GM21515 (cell line): ENCODE measurements at regions not wholly inside any gene's neighbourhood (a gene's known extent, or its start where the extent isn't known, plus 50 kb on each side); places are given as distances from the start of the nearest gene placed in this dataset.
"Not testable (repeated sequence)": the region's sequence is repeated elsewhere in the genome, so short reads cannot be mapped to it uniquely, and the experiment has no call there.

Experiments
- ATAC-seq: cut with Tn5 transposase; IDR thresholded peaks from one replicate; pipeline ENCODE4 v1.9.1; 2021; ENCODE audit not compliant: unreplicated experiment

DNA sequence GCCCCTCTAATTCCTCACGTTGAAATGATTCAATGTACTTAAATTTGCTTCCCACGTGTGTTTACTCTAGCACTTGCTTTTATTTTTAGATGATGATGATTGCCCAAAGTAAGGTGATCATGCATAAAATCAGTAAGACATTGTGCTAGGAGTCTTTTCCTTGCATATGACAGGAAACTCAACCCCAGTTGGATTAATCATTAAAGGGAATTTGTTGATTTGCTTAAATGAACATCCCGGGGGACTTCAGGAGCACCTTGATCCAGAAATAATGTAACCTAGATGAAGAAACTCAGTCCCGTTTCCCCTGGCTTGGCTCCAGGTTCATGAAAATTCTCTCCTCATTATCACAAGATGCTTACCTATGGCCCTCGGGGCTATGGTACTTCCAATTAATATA, 106.1 kb upstream of the STC2 start:
- no peak for ATAC-seq

DNA sequence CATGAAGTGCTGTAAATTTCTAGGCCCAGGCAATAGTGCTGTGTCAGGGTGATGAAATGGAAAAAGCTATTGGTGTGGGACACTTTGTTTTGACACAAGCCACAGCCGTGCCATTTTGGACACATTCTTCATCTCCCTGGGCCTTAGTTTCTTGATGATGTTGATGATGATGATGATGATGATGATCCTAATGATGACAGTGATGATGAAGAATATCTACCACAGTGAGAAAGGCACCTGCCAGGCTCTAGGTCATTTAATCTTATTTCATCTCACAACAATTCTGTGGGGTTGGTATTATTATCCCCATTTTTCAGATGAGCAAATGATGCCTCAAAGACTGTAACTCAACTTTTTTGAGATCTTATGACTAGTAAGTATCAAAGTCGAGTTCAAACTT, 102.2 kb upstream of the STC2 start:
- no peak for ATAC-seq

DNA sequence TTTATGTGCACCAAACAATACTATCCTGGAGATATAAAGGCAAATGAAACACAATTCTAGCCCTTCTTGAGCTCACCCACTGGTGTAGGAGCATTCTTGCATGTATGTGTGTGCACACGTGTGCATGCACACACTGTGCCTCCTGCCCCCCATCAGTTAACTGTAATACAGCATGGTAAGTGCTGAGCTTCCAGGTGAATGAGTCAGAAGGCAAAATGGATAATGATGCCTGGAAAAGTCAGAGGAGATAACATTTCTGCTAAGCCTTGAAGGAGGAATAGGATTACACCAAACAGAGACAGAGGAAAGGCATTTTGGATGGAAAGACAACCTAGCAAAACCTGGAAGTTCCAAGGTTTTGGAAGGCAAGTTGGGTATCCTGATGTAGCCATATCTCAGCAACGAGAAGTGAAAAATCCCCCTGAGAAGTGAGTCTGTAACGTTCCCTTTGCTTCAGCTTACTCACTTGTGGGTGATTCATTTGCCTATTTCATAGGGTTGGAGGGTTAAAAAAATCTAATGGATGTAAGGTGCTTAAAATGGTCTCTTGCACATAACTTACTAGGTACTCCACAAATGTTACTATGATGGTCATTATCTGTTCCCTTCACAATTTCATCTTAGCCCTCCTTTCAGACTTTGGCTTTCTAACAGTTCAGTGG, 101.4 kb upstream of the STC2 start:
- no peak for ATAC-seq

DNA sequence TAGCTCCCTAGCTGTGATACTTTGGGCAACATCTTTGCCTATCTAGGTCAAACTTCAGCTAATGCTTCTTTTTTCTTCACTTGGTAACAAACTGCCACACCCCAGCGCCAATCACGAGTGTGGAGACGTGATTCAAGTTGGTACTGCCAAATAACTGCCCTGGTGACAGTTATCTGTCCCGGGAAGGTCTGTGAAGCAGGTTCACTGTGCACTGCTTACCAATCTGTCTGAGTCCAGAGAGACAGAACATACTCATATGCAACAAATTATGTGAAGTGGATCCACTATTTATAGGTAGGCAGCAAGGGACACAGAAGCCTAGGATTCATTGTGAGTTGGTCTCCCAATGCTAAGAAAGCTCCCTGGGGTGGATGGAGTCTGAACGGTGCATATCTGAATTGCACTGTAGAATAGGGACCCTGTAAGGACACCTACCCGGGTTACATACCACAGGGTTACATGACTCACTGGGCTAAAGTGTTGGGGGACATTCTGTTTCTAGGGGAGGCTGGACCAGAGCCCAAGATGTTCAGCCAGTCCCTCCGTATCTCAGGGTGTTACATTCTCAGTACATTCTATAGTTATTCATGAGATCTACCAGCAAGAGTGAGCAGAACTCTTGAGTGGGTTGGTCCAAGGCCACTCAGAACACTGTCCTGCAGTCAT, 95.4 kb upstream of the STC2 start:
- no peak for ATAC-seq

DNA sequence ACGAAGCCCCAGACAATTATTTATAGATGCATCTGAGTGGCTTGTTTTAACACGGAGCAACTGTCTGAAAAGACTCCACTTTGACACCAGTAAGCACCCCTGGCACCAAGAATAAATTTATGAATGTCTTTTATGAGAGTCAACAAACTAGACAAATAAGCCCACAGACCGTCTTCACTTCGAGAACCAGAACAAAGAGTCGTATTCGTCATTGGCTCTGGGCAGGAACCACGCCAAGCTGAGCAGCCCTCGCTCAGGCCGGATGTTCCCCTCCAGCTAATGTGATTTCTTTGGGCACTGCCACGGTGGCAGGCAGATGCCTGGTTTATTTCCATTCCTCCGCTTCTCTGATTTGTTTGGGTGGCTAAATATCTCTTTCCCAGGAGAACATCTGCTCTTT, 91.9 kb upstream of the STC2 start:
- no peak for ATAC-seq

DNA sequence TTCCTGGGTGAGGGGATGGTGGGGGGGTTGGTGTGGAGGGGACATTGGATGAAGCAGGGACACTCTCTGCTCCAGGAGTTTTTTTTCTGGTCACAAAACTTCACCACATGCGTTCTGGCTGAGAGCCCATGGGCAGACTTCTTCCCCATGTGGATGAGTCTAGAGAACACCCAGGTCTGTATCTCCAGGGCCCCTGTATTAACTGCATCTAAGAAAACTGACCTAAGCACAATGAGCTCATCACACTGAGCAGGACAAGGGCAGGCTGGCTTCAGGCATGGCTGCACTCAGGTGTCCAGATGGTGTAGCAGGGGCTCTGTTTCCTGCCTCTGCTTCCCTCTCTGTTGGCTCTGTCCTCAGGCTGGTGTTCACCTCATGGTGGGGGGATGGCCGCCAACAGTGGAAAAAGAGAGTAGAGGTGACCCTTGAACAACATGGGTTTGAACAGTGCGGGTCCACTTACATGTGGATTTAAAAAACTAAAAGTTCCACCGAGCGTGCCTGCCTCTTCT, 85.3 kb upstream of the STC2 start:
- ATAC-seq = no peak

DNA sequence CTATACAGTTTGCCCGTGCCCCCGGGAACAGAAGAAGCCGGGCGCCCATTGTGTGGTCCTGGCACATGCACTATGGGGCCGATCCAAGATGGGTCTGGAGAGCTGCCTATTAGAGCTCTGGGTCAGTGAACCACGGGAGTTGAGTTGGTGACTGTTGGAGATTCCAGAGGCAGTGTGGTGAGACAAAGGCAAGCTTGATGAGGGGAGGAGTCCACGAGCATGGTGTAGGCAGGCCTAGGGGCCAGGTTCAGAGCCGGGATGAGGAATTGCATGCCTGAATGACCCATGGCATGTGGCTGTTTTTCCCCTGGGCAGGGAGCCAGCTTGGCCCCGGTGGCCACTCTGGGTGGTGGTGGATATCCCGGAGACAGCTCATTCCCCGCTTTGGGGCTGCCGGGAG, 84.4 kb upstream of the STC2 start:
- ATAC-seq = no peak

DNA sequence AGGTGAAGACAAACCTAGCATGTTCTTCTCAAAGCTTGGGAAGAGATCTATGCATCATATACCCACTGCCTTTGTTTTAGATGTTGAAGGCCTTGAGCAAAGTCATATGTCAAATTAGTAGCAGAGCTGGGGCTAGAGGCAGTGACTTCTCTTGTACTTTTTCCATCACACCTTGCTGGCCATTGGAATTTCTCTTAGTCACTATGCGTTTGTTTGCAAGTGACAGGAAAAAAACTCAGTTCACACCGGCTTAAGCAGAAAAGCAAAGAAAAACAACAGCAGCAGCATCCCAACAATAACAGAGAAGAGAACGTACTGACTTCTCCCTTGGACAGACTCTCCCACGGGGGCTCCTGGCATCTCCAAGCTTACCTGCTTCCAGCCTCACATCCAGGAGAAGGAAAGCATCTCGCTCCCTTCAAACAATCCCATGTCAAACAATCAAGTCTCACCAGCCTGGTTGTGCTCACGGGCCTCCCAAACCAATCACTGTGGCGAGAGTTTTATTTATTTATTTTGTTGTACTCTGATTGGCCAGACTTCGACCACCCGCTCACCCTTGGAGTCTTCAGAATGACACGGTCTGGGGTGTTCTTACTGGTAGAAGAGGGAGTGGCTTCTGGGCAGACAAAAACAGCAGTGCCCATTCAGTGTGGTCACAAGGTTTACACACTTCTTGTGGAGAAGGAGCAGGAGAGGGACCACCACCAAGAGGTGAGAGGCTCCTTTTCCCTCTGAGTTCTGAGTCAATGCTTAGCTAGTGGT, 83.8 kb upstream of the STC2 start:
- no peak for ATAC-seq

DNA sequence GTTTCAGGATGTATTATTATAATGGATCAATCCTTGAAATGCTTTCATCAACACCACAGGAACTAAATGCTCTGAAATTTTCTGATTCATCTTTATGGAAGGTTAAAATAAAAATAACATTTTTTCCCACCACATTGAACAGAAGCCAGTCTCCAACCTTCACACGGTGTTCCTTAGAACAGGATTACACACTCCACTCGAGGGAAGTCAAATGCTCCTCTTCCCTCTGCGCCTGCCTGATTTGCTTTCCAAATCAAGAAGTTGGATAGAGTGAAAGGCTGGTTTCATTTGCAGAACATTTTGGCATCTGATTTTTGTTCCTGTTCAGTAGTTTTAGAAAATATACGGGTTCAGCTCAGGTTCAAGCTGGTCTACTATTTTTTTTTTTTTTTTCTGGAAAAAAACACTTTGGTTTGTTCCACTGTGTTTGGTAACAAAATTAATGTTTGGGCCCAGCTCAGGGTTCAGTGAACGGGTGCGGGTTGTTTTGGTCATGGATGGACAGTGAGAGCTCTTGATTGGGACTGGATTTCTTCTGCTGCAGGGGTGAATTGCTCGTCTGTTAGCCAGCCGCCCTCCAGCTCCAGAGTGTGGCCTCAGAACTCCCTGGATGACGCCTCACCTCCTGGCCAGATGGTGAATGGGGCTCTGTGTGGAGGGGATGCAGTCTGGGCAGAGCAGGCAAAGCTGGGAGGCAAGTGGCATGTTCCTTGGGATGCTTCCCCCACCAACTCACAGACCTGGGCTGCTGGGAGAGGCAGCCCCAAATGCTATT, 82.4 kb upstream of the STC2 start:
- no peak for ATAC-seq

DNA sequence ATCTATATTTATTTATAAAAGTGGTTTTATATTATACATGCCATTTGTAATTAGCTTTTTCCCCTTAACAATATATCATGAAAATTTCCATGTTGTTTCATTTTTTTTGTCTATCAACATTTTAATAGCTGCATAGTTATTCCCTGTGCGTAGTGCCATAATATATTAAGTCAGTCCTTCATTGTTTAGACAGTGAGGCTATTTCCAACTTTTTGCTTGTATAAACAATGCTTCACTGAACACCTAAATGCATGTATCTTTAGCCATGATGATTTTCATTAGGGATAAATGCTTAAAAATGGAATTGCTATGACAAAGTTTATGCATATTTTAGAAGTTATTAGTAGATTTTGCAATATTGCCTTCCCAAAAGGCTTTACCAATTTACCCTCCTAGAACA, 80.7 kb upstream of the STC2 start:
- no peak for ATAC-seq

DNA sequence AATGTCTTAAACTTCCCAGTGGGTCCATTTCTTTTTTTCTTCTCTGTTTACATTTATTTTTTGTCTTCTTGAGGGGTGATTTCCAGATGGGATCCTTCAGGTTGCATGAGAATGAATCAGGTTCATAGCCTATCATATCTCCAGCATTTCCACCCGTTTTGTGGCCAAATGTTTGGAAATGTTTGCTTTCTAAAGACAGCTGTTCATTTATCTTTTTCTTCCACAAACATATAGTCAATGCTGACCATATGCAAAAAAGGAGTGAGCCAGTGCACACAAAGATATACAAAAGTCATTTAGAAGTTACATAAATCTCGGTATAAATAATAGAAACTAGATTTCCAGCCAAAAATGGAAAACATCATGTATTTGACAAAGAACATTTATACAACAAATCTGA, 71.6 kb upstream of the STC2 start:
- ATAC-seq = no peak

DNA sequence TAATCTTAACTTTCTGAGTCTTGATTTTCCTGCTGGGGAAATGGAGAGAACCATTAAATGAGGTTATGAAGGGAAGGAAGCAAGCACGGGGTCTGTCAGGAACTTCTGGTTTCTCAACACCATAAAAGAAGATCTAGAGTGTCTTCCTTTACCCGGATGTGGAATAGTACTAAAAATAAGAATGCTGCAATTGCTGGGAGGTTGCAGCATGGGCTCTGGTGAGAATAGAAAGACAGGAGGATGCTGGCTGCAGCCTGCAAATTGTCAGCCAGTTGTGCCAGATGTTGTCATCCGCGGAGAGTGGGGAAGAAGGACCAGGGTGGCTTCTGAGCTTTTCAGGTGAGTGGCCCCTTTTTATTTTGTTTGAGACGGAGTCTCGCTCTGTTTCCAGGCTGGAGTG, 69.3 kb upstream of the STC2 start:
- ATAC-seq = no peak

DNA sequence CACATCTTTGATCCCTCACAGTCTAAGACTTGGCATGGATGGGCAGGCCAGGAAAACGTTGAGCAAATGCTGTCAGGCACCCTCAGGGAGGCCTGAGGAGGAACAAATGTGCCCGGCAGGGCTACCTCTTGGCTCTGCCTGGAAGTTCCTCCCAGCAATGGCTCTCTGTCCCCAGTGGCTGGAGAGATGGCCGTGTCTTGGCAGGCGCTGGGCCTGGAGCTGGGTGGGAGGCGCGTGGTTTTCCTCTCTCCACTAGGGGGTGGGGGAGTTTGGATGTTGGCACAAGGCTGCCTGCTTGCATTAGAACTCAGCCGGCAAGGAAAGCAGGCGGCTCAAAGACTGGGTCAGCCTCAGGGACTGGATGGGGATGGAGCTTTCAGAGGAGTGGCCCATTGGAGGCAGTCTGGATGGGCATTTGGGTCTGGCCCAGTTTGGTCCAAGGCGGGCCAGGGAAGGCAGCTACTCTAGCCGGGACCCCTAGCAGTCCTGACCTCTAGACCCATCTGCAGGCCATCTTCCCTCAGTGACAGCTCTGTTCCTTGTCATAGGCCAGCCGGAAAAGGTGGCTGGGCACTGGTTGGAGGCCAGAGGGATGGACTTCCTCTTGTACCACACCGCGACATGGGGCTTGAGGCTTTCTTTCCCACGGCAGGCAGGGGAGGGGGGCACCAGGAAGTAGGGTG, 68.2 kb upstream of the STC2 start:
- no peak for ATAC-seq

DNA sequence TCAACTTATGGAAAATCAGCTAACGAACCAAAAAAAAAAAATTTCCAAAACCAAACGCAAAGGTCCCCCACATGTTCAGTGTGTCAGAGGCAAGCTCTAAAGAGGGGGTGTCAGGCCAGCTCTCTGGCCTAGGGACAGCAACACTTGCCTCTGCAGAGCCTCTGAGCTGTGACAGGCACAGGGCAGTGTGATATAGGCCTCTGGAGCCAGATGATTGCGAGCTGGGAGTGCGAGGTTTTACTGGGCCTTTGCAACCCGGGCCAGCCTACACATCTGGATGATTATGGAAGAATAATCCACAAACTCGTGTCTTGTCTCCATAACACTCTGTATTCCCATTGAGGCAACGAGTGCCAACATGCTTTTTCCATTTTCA, 67.7 kb upstream of the STC2 start:
- ATAC-seq = no peak

DNA sequence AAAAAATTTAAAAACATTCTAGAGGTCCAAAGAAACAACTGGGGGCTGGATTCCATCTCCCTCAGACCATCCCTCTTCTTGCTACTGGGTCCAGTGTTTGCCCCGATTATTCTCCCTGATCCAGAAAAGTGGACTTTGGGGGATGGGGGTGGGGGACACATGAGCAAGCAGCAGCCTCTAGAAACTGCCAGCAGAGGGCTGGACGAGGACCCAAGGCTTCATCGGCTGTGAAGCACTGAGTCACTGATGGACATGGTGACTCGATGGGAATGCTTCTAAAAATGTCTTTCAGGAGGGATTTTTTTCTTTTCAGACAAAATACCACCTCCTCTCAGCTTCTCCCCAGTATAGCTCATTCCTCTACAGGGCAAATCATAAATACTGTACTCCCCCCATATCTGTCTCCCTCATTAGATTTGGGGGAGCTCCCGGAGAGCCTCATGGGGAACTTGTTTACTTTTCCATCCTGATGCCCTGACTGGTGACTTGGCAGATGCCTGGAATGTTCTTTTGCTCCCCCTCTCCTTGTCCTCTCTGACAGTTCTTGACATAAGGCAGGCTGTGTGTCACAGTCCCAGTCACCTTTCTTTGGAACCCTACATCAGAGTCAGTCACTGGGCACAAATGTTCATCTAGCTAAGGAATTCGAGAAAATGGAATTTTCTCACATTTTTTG, 67.2 kb upstream of the STC2 start:
- ATAC-seq = no peak

DNA sequence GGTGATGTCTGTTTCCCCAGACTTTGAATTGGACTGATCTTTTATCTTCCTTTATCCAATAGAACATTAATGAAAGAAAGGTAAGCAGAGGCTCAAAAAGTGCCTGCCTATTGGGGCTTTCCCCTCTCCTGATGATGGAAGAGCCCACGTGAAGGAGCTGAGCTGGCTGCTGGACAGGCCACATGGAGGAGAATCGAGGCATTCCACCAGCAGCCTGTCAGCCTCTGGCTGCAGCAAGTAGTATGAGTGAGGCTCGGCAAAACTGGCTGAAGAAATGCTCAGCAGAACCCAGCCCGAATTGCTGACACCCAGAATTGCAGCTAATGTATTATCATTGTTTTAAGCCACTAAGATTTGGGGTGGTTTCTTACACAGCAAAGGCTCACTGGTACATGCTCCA, 66.5 kb upstream of the STC2 start:
- ATAC-seq = no peak

DNA sequence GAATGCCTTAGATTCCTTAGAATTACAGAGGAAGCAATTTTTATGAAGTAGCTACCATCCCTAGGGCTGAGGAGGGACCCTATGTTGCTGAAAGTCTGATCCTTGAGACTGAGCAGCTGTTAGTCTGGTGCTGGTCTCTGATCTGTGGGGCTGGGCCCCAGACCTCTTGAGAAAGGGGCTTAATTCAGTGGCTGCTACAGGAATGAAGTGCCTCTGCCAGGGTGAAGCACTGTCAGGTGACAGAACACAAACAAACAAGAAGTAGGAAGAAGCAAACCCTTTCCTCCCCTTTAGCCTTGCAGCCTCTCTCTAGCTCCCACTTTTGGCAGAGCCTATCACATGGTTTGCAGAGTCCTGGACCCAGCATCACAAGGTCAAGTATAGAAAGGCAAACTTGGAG, 64.0 kb upstream of the STC2 start:
- no peak for ATAC-seq

DNA sequence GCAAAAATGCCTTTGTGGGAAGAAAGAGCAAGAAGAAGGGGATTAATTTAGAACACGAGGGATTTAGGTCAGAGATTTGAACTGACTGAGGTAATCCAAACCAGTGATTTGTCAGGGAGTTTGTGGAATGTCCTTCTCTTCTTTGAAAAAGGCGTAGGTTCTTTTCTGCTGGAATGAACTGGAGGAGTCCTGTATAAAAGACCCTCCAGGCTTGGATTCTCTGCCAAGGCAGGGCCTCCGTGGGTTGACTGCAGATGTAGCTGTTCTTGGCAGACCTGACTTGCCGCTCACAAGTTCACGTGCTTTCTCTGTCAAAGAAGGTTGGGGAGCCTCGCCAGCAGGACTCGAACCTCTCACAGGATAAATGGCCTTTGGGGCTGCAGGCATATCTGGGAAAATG, 62.8 kb upstream of the STC2 start:
- ATAC-seq = no peak

DNA sequence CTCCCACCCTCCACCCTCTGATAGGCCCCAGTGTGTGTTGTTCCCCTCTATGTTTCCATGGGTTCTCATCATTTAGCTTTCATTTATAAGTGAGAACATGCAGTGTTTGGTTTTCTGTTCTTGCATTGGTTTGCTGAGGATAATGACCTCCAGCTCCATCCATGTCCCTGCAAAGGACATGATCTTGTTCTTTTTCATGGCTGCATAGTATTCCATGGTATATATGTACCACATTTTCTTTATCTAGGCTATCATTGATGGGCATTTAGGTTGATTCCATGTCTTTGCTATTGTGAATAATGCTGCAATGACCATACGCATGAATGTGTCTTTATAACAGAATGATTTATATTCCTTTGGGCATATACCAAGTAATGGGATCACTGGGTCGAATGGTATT, 59.1 kb upstream of the STC2 start:
- not testable (repeated sequence) for ATAC-seq

DNA sequence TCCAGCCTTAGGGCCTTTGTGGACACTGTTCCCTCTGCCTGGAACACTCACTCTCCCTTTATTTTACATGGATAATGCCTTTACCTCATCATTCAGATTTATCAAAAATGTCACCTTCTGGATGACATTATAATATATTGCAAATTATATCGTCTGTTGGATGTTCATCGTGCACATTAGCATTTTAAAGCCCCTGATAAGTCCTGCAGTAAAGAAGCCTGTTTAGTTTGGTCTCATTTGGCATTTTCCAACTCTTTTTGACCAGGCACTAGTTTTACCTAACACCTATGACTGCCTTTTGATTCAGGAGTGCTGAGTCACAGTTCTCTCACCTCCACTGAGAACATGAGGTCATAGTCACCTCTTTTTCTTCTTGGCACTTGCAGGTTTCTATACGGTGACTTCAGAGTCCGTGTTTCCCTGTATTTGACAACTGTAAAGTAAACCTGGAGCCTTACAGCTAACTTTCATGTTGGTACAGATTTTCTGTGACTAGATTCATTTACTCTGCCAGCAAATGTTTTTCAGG, 57.7 kb upstream of the STC2 start:
- no peak for ATAC-seq
